Neural cell (in vitro differentiated cells): ENCODE measurements at regions not wholly inside any gene's neighbourhood (a gene's known extent, or its start where the extent isn't known, plus 50 kb on each side); places are given as distances from the start of the nearest gene placed in this dataset.
"Not testable (repeated sequence)": the region's sequence is repeated elsewhere in the genome, so short reads cannot be mapped to it uniquely, and the experiment has no call there.

Source experiments
- EP300 ChIP-seq: fragments of 450-650 bp; conservative IDR thresholded peaks from 2 replicates; pipeline ENCODE4 v1.6.1; 2014; ENCODE audit warnings: antibody characterized with exemption, mild to moderate bottlenecking, moderate library complexity; ENCODE audit not compliant: poor library complexity, severe bottlenecking
- EZH2 ChIP-seq: fragments of 200-600, 300-800 bp; shearing (Covaris generic), sonication (generic); IDR thresholded peaks from 2 replicates; pipeline ENCODE4 v1.6.1; 2014; ENCODE audit warnings: antibody characterized with exemption, low read length, borderline replicate concordance, mild to moderate bottlenecking; ENCODE audit not compliant: insufficient read depth, poor library complexity, severe bottlenecking
- POLR2AphosphoS5 ChIP-seq: IDR thresholded peaks from 2 replicates; pipeline ENCODE4 v1.6.1; 2012
- TF ChIP-seq, protein P1 (sequence below): fragments of 450-650 bp; IDR thresholded peaks from 2 replicates; pipeline ENCODE4 v1.5.1; 2014; ENCODE audit warnings: antibody characterized with exemption, mild to moderate bottlenecking, moderate library complexity; ENCODE audit not compliant: poor library complexity, severe bottlenecking

DNA sequence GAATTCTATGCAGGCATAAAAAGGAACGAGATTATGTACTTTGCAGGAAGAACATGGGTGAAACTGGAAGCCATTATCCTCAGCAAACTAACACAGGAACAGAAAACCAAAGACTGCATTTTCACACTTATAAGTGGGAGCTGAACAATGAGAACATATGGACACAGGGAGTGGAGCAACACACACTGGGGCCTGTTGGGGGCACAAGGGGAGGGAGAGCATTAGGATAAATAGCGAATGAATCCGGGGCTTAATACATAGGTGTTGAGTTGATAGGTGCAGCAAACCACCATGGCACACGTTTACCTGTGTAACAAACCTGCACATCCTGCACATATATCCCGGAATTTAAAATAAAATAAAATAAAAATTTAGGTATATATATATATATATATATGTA, 80.2 kb upstream of the ZFP42 start:
- TF ChIP-seq, protein P1, sequence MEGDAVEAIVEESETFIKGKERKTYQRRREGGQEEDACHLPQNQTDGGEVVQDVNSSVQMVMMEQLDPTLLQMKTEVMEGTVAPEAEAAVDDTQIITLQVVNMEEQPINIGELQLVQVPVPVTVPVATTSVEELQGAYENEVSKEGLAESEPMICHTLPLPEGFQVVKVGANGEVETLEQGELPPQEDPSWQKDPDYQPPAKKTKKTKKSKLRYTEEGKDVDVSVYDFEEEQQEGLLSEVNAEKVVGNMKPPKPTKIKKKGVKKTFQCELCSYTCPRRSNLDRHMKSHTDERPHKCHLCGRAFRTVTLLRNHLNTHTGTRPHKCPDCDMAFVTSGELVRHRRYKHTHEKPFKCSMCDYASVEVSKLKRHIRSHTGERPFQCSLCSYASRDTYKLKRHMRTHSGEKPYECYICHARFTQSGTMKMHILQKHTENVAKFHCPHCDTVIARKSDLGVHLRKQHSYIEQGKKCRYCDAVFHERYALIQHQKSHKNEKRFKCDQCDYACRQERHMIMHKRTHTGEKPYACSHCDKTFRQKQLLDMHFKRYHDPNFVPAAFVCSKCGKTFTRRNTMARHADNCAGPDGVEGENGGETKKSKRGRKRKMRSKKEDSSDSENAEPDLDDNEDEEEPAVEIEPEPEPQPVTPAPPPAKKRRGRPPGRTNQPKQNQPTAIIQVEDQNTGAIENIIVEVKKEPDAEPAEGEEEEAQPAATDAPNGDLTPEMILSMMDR = not testable (repeated sequence)
- TF ChIP-seq POLR2AphosphoS5, EZH2, EP300: not testable (repeated sequence)
